HG03039 (cell line): ENCODE measurements at regions not wholly inside any gene's neighbourhood (a gene's known extent, or its start where the extent isn't known, plus 50 kb on each side); places are given as distances from the start of the nearest gene placed in this dataset.

ENCODE experiments used
- ATAC-seq: cut with Tn5 transposase; IDR thresholded peaks from one replicate; pipeline ENCODE4 v1.9.1; 2021; ENCODE audit warnings: mild to moderate bottlenecking, moderate library complexity; ENCODE audit not compliant: unreplicated experiment

GRCh38 chr12:58131986-58132755 lies 190.8 kb downstream of the ATP23 start:
- no peak for ATAC-seq

- no peak for ATAC-seq
Measured at GRCh38 chr12:58138424-58138823, 197.1 kb downstream of the ATP23 start.

- ATAC-seq = no peak
Measured at GRCh38 chr12:58139894-58140293, 198.5 kb downstream of the ATP23 start.

- no peak for ATAC-seq
Measured at GRCh38 chr12:58140395-58140794, 199.0 kb downstream of the ATP23 start.

GRCh38 chr12:58142991-58143390 lies 201.6 kb downstream of the ATP23 start:
- no peak for ATAC-seq

GRCh38 chr12:58143498-58143995 lies 202.2 kb downstream of the ATP23 start:
- no peak for ATAC-seq

- ATAC-seq = no peak
Measured at GRCh38 chr12:58148405-58148804, 207.0 kb downstream of the ATP23 start.

GRCh38 chr12:58148976-58149375 lies 207.6 kb downstream of the ATP23 start:
- no peak for ATAC-seq

GRCh38 chr12:58154359-58154758 lies 213.0 kb downstream of the ATP23 start:
- ATAC-seq = no peak

- ATAC-seq = no peak
Measured at GRCh38 chr12:58156697-58157096, 215.3 kb downstream of the ATP23 start.

- ATAC-seq = no peak
Measured at GRCh38 chr12:58159941-58160340, 218.6 kb downstream of the ATP23 start.

- no peak for ATAC-seq
Measured at GRCh38 chr12:58161773-58162172, 220.4 kb downstream of the ATP23 start.

GRCh38 chr12:58163021-58163420 lies 221.7 kb downstream of the ATP23 start:
- ATAC-seq = no peak

- no peak for ATAC-seq
Measured at GRCh38 chr12:58166643-58167042, 225.3 kb downstream of the ATP23 start.

GRCh38 chr12:58167622-58168021 lies 226.3 kb downstream of the ATP23 start:
- no peak for ATAC-seq

- ATAC-seq = no peak
Measured at GRCh38 chr12:58169826-58170225, 228.5 kb downstream of the ATP23 start.

- ATAC-seq = no peak
Measured at GRCh38 chr12:58171914-58172313, 230.5 kb downstream of the ATP23 start.

GRCh38 chr12:58172433-58173073 lies 231.2 kb downstream of the ATP23 start:
- ATAC-seq = no peak

- ATAC-seq = no peak
Measured at GRCh38 chr12:58174316-58174715, 232.9 kb downstream of the ATP23 start.

GRCh38 chr12:58176296-58176869 lies 235.0 kb downstream of the ATP23 start:
- no peak for ATAC-seq

- ATAC-seq = no peak
Measured at GRCh38 chr12:58177366-58177765, 236.0 kb downstream of the ATP23 start.

- no peak for ATAC-seq
Measured at GRCh38 chr12:58184212-58184611, 242.8 kb downstream of the ATP23 start.
